AG09309 (cell line): ENCODE measurements at regions not wholly inside any gene's neighbourhood (a gene's known extent, or its start where the extent isn't known, plus 50 kb on each side); places are given as distances from the start of the nearest gene placed in this dataset.

Source experiments
- DNase-seq: peaks from one replicate; pipeline ENCODE4 v3.0.0-alpha.2; 2010; ENCODE audit warnings: low read depth
- H3K4me3 ChIP-seq: 2 replicates; pipeline ENCODE4 v1.5.1; 2011; ENCODE audit warnings: mild to moderate bottlenecking, low read depth, low read length, moderate library complexity; ENCODE audit not compliant: control insufficient read depth
- CTCF ChIP-seq: IDR thresholded peaks from 2 replicates; pipeline ENCODE4 v1.5.1; 2011; ENCODE audit warnings: mild to moderate bottlenecking, low read depth, low read length, inconsistent platforms; ENCODE audit not compliant: insufficient read depth, control insufficient read depth; ENCODE audit errors: missing control alignments

DNA sequence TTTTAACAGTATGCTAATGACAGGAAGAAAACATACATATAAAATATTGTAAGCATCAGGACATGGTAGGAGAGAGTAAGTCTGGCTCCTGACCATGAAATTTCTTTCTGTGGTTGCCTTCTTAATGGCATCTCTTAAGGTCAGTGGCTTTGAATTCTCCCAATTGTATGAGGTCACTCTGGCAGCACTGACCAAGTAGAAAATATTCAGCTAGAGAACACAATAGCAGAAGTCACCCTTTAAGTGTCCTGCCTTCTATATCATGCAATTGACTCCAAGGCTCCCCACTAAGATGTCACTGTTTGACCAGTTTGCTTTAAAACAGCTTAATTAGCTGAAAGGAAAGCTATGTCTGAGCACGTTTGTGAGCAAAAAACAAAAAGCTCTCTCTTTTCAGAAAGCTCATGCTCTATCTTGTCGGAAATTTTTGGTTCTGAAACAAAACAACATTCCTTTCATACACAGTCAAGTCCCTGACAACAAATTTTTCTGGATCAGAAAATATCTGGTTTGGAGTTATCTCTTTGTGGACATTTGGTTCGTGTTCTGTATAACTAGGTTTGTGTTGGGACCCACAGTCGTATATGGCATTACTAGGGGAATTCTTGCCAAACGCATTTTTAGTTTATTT is 120.9 kb upstream of the IFNGR1 start:
- no peak for DNase-seq
- TF ChIP-seq CTCF: no peak
- no peak overlapping the region for H3K4me3 ChIP-seq

DNA sequence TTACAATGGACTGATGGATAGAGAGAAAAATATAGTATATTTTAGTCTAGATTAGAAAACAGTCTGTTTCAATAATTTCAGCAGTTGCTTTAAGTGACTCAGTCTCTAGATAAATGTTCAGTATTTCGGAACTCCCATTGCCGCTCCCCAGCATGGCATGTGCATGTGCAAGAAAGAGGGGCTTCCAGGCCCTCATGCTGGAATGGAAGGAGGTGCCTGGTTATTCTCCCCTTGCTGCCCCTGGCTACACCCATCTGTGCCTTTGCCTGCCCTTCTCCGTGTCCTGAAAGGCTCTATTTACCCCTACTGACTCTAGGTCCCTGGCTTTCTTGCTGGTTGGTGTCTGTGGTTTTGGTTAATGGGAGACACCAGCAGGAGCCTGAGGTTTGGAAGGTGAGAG is 115.7 kb upstream of the IFNGR1 start:
- H3K4me3 ChIP-seq: no peak overlapping the region
- no peak for TF ChIP-seq CTCF

DNA sequence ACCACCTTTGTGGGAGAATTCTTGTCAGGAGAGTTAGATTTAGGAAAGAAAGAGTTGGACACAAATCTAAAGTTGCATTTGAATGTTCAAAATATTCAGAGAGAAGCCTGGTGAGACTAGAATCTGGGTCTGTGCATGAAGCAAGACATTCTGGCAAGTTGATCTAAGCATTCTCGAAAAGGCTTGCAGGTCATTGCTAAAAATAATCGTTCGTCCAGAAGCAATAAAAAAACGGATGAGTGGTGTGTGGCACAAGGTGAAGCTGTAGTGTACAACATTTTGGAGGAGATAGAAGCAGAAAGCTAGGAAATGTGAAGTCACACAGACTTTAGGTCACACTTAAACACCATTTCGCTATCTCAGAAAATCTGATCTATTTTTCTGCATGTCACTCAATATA is 114.9 kb upstream of the IFNGR1 start:
- TF ChIP-seq CTCF: no peak
- no peak overlapping the region for H3K4me3 ChIP-seq
- DNase-seq: no peak

More for the DNA sequence above, 115.7 kb upstream of the IFNGR1 start:
- DNase-seq: no peak

DNA sequence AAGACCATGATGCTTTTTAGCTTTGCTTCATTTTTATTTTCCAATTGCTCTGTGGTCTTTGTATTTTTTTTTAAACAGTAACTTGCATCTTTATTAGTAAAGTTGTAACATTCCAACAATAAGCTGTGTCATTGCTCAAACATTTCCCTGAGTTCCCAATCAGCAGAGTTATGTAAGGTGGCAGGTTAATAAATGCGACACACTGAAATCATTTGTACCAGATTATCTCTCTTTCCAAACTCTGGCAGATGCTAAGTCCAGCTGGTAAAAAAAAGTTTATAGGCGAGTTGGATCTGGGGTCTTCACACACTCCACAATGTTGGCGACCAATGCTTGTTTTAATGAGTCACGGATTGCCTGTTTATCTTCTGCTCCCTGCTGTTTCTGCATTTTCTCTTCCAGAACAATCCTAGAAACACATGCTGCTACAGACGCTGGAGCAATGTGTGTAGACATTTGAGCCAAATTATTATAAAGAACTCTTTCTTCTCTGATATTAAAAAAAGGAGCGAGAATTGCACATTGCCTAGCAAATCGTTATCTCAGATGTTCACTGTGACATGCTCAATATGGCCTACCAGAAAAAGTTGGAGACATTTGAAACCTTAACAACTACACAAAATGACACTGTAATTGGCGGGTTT is 113.6 kb upstream of the IFNGR1 start:
- no peak overlapping the region for H3K4me3 ChIP-seq
- TF ChIP-seq CTCF: no peak
- peak; percentile 75 for DNase-seq

- no peak overlapping the region for H3K4me3 ChIP-seq
- DNase-seq: no peak
- TF ChIP-seq CTCF: no peak
Observed at GRCh38 chr6:137323860-137324259, 104.7 kb upstream of the IFNGR1 start.

- TF ChIP-seq CTCF: no peak
- no peak for DNase-seq
- H3K4me3 ChIP-seq: no peak overlapping the region
Observed at GRCh38 chr6:137320271-137320670, 101.1 kb upstream of the IFNGR1 start.
